PFSK-1 (cell line): ENCODE measurements at regions not wholly inside any gene's neighbourhood (a gene's known extent, or its start where the extent isn't known, plus 50 kb on each side); places are given as distances from the start of the nearest gene placed in this dataset.

ENCODE experiments used
- POLR2AphosphoS5 ChIP-seq: IDR thresholded peaks from 2 replicates; pipeline ENCODE4 v1.6.1; 2012; ENCODE audit warnings: low read depth, mild to moderate bottlenecking, control low read depth, low read length, moderate library complexity
- SIN3A ChIP-seq: IDR thresholded peaks from 2 replicates; pipeline ENCODE4 v1.6.1; 2012; ENCODE audit warnings: mild to moderate bottlenecking, low read length, moderate library complexity, borderline replicate concordance; ENCODE audit not compliant: insufficient read depth
- TAF1 ChIP-seq: IDR thresholded peaks from 2 replicates; pipeline ENCODE4 v1.6.1; 2012; ENCODE audit warnings: low read length, control low read depth, borderline replicate concordance; ENCODE audit not compliant: insufficient read depth
- TF ChIP-seq, protein P1 (sequence below), 2 experiments: IDR thresholded peaks; 2 replicates each; pipeline versions ENCODE4 v1.6.1 to v1.8.0; 2011 to 2012; ENCODE audit warnings: low read depth in 2 of 2, low read length in 2 of 2, control low read depth in 1 of 2, inconsistent platforms in 1 of 2, mild to moderate bottlenecking in 1 of 2, moderate library complexity in 1 of 2; ENCODE audit not compliant: insufficient read depth in 1 of 2

- TF ChIP-seq, protein P1, sequence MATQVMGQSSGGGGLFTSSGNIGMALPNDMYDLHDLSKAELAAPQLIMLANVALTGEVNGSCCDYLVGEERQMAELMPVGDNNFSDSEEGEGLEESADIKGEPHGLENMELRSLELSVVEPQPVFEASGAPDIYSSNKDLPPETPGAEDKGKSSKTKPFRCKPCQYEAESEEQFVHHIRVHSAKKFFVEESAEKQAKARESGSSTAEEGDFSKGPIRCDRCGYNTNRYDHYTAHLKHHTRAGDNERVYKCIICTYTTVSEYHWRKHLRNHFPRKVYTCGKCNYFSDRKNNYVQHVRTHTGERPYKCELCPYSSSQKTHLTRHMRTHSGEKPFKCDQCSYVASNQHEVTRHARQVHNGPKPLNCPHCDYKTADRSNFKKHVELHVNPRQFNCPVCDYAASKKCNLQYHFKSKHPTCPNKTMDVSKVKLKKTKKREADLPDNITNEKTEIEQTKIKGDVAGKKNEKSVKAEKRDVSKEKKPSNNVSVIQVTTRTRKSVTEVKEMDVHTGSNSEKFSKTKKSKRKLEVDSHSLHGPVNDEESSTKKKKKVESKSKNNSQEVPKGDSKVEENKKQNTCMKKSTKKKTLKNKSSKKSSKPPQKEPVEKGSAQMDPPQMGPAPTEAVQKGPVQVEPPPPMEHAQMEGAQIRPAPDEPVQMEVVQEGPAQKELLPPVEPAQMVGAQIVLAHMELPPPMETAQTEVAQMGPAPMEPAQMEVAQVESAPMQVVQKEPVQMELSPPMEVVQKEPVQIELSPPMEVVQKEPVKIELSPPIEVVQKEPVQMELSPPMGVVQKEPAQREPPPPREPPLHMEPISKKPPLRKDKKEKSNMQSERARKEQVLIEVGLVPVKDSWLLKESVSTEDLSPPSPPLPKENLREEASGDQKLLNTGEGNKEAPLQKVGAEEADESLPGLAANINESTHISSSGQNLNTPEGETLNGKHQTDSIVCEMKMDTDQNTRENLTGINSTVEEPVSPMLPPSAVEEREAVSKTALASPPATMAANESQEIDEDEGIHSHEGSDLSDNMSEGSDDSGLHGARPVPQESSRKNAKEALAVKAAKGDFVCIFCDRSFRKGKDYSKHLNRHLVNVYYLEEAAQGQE (IDR thresholded peaks at IDR 0.05; ENCODE audit: insufficient read depth in 1 of 2, low read depth in 2 of 2, low read length in 2 of 2) = no peak
- TF ChIP-seq POLR2AphosphoS5 (no peak), SIN3A (no peak), TAF1 (no peak)
These were observed 64.3 kb upstream of the CD99 start for GRCh38 chrX:2626750-2627149.
